Vagina (tissue), 2 donors: ENCODE measurements at regions not wholly inside any gene's neighbourhood (a gene's known extent, or its start where the extent isn't known, plus 50 kb on each side); places are given as distances from the start of the nearest gene placed in this dataset.

Experiments used
- DNase-seq, 2 donors: peaks; one replicate each; pipeline ENCODE4 v3.0.0-alpha.2; 2017; ENCODE audit errors: extremely low spot score in 2 of 2
- H3K27ac ChIP-seq: fragments of 200-600 bp; sonication (generic); one replicate; pipeline ENCODE4 v1.5.1; 2019
- H3K27me3 ChIP-seq: fragments of 200-600 bp; sonication (generic); one replicate; pipeline ENCODE4 v1.5.1; 2019
- H3K36me3 ChIP-seq, 2 donors: fragments of 200-600 bp; sonication (generic); one replicate each; pipeline ENCODE4 v1.5.1; 2017 to 2019
- H3K4me1 ChIP-seq: fragments of 200-600 bp; sonication (generic); one replicate; pipeline ENCODE4 v1.5.1; 2019
- H3K4me3 ChIP-seq, 2 donors: fragments of 200-600 bp; sonication (generic); 1 replicate in 1 of 2; 2 replicates in 1 of 2; pipeline ENCODE4 v1.5.1; 2016 to 2019
- H3K9me3 ChIP-seq: fragments of 200-600 bp; sonication (generic); one replicate; pipeline ENCODE4 v1.5.1; 2019
- POLR2A ChIP-seq, 2 donors: fragments of 450-650 bp; IDR thresholded peaks; one replicate each; pipeline ENCODE4 v1.6.1; 2017; ENCODE audit warnings: antibody characterized with exemption in 2 of 2, mild to moderate bottlenecking in 2 of 2, moderate library complexity in 2 of 2
- POLR2AphosphoS5 ChIP-seq, 2 donors: sonication (generic); formaldehyde crosslinking; IDR thresholded peaks; one replicate each; pipeline ENCODE4 v1.9.0; 2017; ENCODE audit warnings: antibody characterized with exemption in 2 of 2, mild to moderate bottlenecking in 2 of 2, low read depth in 1 of 2; ENCODE audit not compliant: insufficient read depth in 1 of 2
- intact Hi-C: fragments of 100-400 bp; cut with DNase I; formaldehyde crosslinking; loops from one replicate; pipeline ENCODE4 v1.15.1; 2023
- TF ChIP-seq, protein P1 (sequence below), 3 experiments: fragments of 450-650 bp in 2 of 3; fragments of 200-600 bp in 1 of 3; sonication (generic) in 1 of 3; IDR thresholded peaks; one replicate each; pipeline ENCODE4 v1.5.1; 2017 to 2019; ENCODE audit warnings: antibody characterized with exemption in 3 of 3, mild to moderate bottlenecking in 2 of 3, moderate library complexity in 2 of 3

DNA sequence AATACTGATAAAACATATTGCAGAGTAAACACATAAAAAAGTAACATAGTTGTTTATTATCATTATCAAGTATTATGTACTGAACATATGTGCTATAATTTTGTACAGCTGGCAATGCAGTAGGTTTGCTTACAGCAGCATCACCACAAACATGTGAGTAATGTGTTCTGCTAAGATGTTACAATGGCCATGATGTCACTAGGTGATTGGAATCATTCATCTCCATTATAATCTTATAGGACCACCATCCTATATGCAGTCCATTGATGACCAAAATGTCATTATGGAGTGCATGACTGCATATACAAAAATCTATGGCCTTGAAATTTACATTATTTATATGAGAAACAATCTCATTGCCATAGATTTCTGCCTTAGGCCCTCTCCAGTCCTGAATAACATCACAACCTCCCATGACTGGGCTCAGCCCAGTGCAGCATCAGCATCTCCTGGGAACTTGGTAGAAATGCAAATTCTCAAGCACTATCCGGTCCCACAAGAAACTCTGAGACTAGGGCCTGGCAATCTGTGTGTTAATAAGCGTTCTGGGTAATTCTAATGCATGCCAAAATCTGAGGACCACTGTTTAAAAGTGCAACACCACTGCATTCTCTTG lies 352.0 kb upstream of the MARCKS start:
- no peak for TF ChIP-seq POLR2A (IDR thresholded peaks at IDR 0.05)
- no peak for TF ChIP-seq POLR2AphosphoS5 (IDR thresholded peaks at IDR 0.05; ENCODE audit: insufficient read depth in 1 of 2, low read depth in 1 of 2)
- TF ChIP-seq, protein P1, sequence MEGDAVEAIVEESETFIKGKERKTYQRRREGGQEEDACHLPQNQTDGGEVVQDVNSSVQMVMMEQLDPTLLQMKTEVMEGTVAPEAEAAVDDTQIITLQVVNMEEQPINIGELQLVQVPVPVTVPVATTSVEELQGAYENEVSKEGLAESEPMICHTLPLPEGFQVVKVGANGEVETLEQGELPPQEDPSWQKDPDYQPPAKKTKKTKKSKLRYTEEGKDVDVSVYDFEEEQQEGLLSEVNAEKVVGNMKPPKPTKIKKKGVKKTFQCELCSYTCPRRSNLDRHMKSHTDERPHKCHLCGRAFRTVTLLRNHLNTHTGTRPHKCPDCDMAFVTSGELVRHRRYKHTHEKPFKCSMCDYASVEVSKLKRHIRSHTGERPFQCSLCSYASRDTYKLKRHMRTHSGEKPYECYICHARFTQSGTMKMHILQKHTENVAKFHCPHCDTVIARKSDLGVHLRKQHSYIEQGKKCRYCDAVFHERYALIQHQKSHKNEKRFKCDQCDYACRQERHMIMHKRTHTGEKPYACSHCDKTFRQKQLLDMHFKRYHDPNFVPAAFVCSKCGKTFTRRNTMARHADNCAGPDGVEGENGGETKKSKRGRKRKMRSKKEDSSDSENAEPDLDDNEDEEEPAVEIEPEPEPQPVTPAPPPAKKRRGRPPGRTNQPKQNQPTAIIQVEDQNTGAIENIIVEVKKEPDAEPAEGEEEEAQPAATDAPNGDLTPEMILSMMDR (IDR thresholded peaks at IDR 0.05) = no peak
- Histone ChIP-seq H3K27ac (no peak overlapping the region), H3K9me3 (no peaks in the 10 kb centered on the region), H3K27me3 (no peaks in the 10 kb centered on the region), H3K4me1 (no peaks in the 10 kb centered on the region), H3K4me3 (no peak overlapping the region), H3K36me3 (no peaks in the 10 kb centered on the region)
- intact Hi-C loops = no loop called here
- DNase-seq = no peak

DNA sequence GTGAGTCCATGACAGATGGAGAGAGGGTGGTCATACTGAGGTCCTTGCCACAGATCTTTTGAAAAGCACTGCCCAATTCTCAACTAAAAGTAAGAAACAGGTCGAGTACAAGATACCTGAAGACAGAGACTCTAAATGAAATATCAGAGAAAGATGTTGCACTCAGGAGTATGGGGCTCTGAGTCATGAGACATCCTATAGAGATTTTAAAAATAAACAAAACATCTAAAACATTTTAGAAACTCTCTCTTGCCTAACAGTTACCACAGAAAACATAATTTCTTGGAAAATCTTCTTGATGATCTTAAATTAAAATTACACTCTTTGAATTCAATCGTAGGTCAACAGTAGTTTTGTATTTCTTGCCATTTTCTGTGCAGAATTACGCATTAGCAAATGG lies 348.9 kb upstream of the MARCKS start:
- Histone ChIP-seq H3K36me3 (no peaks in the 10 kb centered on the region), H3K27me3 (no peaks in the 10 kb centered on the region)
- intact Hi-C loops = no loop called here

DNA sequence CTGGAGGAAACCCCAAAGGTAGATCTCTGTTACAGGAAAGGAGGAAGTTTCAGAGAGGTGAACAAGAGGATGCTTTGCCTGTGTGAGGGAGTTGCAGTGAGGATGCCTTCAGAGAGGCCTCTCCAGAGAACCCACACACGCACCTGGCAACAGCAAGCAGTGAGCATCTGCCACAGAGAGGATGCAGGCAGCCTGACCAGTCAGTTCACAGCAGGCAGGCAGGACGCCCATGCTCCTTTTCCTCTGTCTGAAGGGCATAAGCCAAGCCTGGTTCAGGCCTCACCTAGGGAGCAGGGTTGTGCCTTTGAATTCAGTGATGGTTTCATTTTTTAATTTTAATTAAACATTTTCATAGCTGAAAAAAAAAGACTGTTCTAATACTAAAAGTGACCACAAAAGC lies 346.0 kb upstream of the MARCKS start:
- TF ChIP-seq, protein P1 (IDR thresholded peaks at IDR 0.05) = no peak
- TF ChIP-seq POLR2A (IDR thresholded peaks at IDR 0.05) = no peak
- no peak for TF ChIP-seq POLR2AphosphoS5 (IDR thresholded peaks at IDR 0.05; ENCODE audit: insufficient read depth in 1 of 2, low read depth in 1 of 2)

More for the DNA sequence above, 348.9 kb upstream of the MARCKS start:
- DNase-seq = no peak
- Histone ChIP-seq H3K9me3 (no peaks in the 10 kb centered on the region), H3K4me3 (no peak overlapping the region), H3K27ac (no peak overlapping the region), H3K4me1 (no peaks in the 10 kb centered on the region)
- TF ChIP-seq POLR2AphosphoS5 (IDR thresholded peaks at IDR 0.05; ENCODE audit: insufficient read depth in 1 of 2, low read depth in 1 of 2) = no peak
- TF ChIP-seq, protein P1 (IDR thresholded peaks at IDR 0.05) = no peak
- TF ChIP-seq POLR2A (IDR thresholded peaks at IDR 0.05) = no peak

DNA sequence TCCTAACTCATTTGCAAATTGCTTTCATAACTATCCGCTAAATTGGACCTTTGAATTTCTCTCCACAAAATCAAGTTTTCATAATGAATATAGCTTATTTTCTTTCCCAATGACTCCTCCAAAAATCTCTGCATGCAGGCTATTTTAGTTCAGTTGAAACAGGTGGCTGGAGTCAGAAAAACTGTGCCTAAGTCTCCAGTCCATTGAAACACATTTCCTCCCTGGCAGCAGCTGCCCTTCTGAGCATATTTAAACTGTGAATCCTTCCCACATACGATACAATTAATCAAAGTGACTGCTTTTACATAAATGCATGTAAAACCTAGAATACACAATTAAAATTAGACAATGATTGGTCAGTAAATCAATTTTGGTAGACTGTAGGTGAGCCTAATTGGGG lies 344.6 kb upstream of the MARCKS start:
- Histone ChIP-seq H3K4me1 (no peaks in the 10 kb centered on the region), H3K27ac (no peak overlapping the region), H3K27me3 (no peaks in the 10 kb centered on the region), H3K4me3 (no peak overlapping the region), H3K36me3 (no peaks in the 10 kb centered on the region), H3K9me3 (no peaks in the 10 kb centered on the region)
- DNase-seq = no peak
- intact Hi-C loops = no loop called here
- TF ChIP-seq POLR2A (IDR thresholded peaks at IDR 0.05) (no peak), POLR2AphosphoS5 (IDR thresholded peaks at IDR 0.05; ENCODE audit: insufficient read depth in 1 of 2, low read depth in 1 of 2) (no peak)
- TF ChIP-seq, protein P1 (IDR thresholded peaks at IDR 0.05) = no peak

More for the DNA sequence above, 346.0 kb upstream of the MARCKS start:
- H3K27ac ChIP-seq = no peak overlapping the region
- no peaks in the 10 kb centered on the region for H3K27me3 ChIP-seq
- H3K4me1 ChIP-seq = no peaks in the 10 kb centered on the region
- no peaks in the 10 kb centered on the region for H3K9me3 ChIP-seq
- H3K36me3 ChIP-seq = no peaks in the 10 kb centered on the region
- H3K4me3 ChIP-seq = no peak overlapping the region
- no peak for DNase-seq
- intact Hi-C loops = no loop called here

DNA sequence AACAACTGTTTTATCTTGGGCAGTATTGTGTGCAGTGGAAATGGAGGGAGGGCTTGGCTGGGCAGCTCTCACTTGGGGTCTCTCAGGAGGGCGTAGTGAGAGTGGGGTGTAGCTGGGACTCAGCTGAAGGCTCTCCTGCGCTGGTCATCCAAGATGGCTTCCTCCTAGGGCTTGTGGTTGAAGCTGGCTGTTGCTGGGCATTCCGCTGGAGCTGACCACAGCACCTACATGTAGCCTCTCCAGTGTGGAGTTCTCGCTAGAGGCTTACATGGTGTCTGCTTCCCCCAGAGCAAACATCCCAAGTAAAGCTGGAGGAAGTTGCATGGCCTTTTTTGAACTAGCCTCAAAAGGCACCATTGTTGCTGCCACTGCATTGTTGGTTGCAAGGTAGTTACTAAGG lies 344.1 kb upstream of the MARCKS start:
- no peaks in the 10 kb centered on the region for H3K27me3 ChIP-seq
- no peaks in the 10 kb centered on the region for H3K36me3 ChIP-seq
- no peak overlapping the region for H3K4me3 ChIP-seq
- TF ChIP-seq POLR2A (IDR thresholded peaks at IDR 0.05) = no peak
- no peak for TF ChIP-seq POLR2AphosphoS5 (IDR thresholded peaks at IDR 0.05; ENCODE audit: insufficient read depth in 1 of 2, low read depth in 1 of 2)
- TF ChIP-seq, protein P1 (IDR thresholded peaks at IDR 0.05) = no peak
- intact Hi-C loops = no loop called here
- no peaks in the 10 kb centered on the region for H3K4me1 ChIP-seq
- H3K9me3 ChIP-seq = no peaks in the 10 kb centered on the region
- no peak overlapping the region for H3K27ac ChIP-seq
- DNase-seq = no peak
